Brain microvascular endothelial cell (primary cell): ENCODE measurements at regions not wholly inside any gene's neighbourhood (a gene's known extent, or its start where the extent isn't known, plus 50 kb on each side); places are given as distances from the start of the nearest gene placed in this dataset.

ENCODE experiments used
- DNase-seq: peaks from one replicate; pipeline ENCODE4 v3.0.0-alpha.2; 2020
- H3K27ac ChIP-seq: fragments of 250-450 bp; sonication (Bioruptor Pico); 2 replicates; pipeline ENCODE4 v1.5.1; 2020; ENCODE audit warnings: mild to moderate bottlenecking, moderate library complexity
- H3K27me3 ChIP-seq: fragments of 250-450 bp; sonication (Bioruptor Pico); replicated peaks from 2 replicates; pipeline ENCODE4 v1.5.1; 2020; ENCODE audit warnings: mild to moderate bottlenecking
- H3K36me3 ChIP-seq: fragments of 250-450 bp; sonication (Bioruptor Pico); replicated peaks from 2 replicates; pipeline ENCODE4 v1.5.1; 2020; ENCODE audit warnings: mild to moderate bottlenecking
- H3K4me3 ChIP-seq: 2 replicates; pipeline ENCODE4 v1.5.1; 2011; ENCODE audit warnings: low read depth, mild to moderate bottlenecking, control low read depth, low read length, moderate library complexity
- CTCF ChIP-seq: IDR thresholded peaks from 2 replicates; pipeline ENCODE4 v1.5.1; 2011; ENCODE audit warnings: low read depth, mild to moderate bottlenecking, moderate library complexity, low read length, control low read depth, inconsistent platforms; ENCODE audit errors: missing control alignments
- in situ Hi-C: cut with HindIII; loops from 2 replicates; pipeline ENCODE4 v1.10.0; 2017; ENCODE audit warnings: low sequenced_read_pairs, low pct_ligation_motif_present

GRCh38 chr10:88130912-88131311 lies 267.5 kb downstream of the PTEN start:
- DNase-seq, result no peak
- TF ChIP-seq CTCF, result no peak
- H3K36me3 ChIP-seq, result no peaks in the 10 kb centered on the region
- no peaks in the 10 kb centered on the region for H3K27me3 ChIP-seq
- H3K4me3 ChIP-seq, result no peak overlapping the region
- H3K27ac ChIP-seq, result no peak overlapping the region
- in situ Hi-C loops, result no loop called here

GRCh38 chr10:88131511-88132139 lies 268.2 kb downstream of the PTEN start:
- H3K27ac ChIP-seq, result no peak overlapping the region
- no peaks in the 10 kb centered on the region for H3K27me3 ChIP-seq
- no peaks in the 10 kb centered on the region for H3K36me3 ChIP-seq
- no peak for DNase-seq
- in situ Hi-C loops, result no loop called here
- no peak for TF ChIP-seq CTCF
- no peak overlapping the region for H3K4me3 ChIP-seq

- TF ChIP-seq CTCF, result no peak
- Histone ChIP-seq H3K4me3 (no peak overlapping the region), H3K27ac (no peak overlapping the region), H3K36me3 (no peaks in the 10 kb centered on the region), H3K27me3 (no peaks in the 10 kb centered on the region)
- in situ Hi-C loops, result no loop called here
- DNase-seq, result no peak
Measured at GRCh38 chr10:88136712-88137111, 273.3 kb downstream of the PTEN start.

- H3K36me3 ChIP-seq, result no peaks in the 10 kb centered on the region
- no peak for TF ChIP-seq CTCF
- no peak overlapping the region for H3K4me3 ChIP-seq
- no peak for DNase-seq
- no peak overlapping the region for H3K27ac ChIP-seq
- in situ Hi-C loops, result no loop called here
- H3K27me3 ChIP-seq, result no peaks in the 10 kb centered on the region
Measured at GRCh38 chr10:88138319-88138848, 275.0 kb downstream of the PTEN start.

- no peak for DNase-seq
- Histone ChIP-seq H3K27me3 (no peaks in the 10 kb centered on the region), H3K4me3 (no peak overlapping the region), H3K36me3 (no peaks in the 10 kb centered on the region), H3K27ac (no peak overlapping the region)
- no peak for TF ChIP-seq CTCF
- in situ Hi-C loops, result no loop called here
Measured at GRCh38 chr10:88147000-88147798, 283.8 kb downstream of the PTEN start.
